Body of pancreas (tissue), 4 donors: ENCODE measurements at regions not wholly inside any gene's neighbourhood (a gene's known extent, or its start where the extent isn't known, plus 50 kb on each side); places are given as distances from the start of the nearest gene placed in this dataset.

Experiments used
- ATAC-seq: fragments of 150-250 bp; one replicate; pipeline ENCODE4 v1.9.1; 2016
- DNase-seq, 4 donors: peaks; one replicate each; pipeline ENCODE4 v3.0.0-alpha.2; 2019
- H3K27ac ChIP-seq, 4 donors: fragments of 200-600 bp; sonication (generic); 1 replicate in 3 of 4; 2 replicates in 1 of 4; pipeline versions ENCODE4 v1.5.1 to v1.6.1; 2016 to 2019; ENCODE audit warnings: mild to moderate bottlenecking in 1 of 4, mixed read lengths in 1 of 4, moderate library complexity in 1 of 4
- H3K27me3 ChIP-seq, 2 donors: fragments of 200-600 bp; sonication (generic); one replicate each; pipeline ENCODE4 v1.6.0; 2016; ENCODE audit warnings: mild to moderate bottlenecking in 1 of 2
- H3K36me3 ChIP-seq, 2 donors: fragments of 200-600 bp; sonication (generic); replicated peaks in 1 of 2; 2 replicates each; pipeline ENCODE4 v1.5.1; 2016; ENCODE audit warnings: low read depth in 2 of 2; ENCODE audit not compliant: insufficient read depth in 1 of 2
- H3K4me1 ChIP-seq: fragments of 200-600 bp; sonication (generic); one replicate; pipeline ENCODE4 v1.6.0; 2016
- H3K4me3 ChIP-seq, 2 donors: fragments of 200-600 bp; sonication (generic); 1 replicate in 1 of 2; 2 replicates in 1 of 2; pipeline ENCODE4 v1.5.1; 2016 to 2019
- H3K9me3 ChIP-seq, 3 donors: fragments of 200-600 bp; sonication (generic); 1 replicate in 2 of 3; 2 replicates in 1 of 3; pipeline ENCODE4 v1.5.1; 2016
- CTCF ChIP-seq, 7 experiments: fragments of 450-650 bp in 4 of 7; fragments of 200-600 bp in 3 of 7; sonication (generic) in 3 of 7; IDR thresholded peaks; one replicate each; pipeline ENCODE4 v1.5.1; 2016 to 2019; ENCODE audit warnings: antibody characterized with exemption in 7 of 7
- POLR2A ChIP-seq, 3 donors: fragments of 450-650 bp; IDR thresholded peaks; one replicate each; pipeline ENCODE4 v1.6.1; 2016; ENCODE audit warnings: antibody characterized with exemption in 3 of 3, mild to moderate bottlenecking in 2 of 3
- WGBS, 2 donors: methylation state at CpG; one replicate each; pipeline ENCODE4 v1.1.5; 2017; 5-methylcytosine and 5-hydroxymethylcytosine counted together
- intact Hi-C: fragments of 100-400 bp; cut with DNase I; formaldehyde crosslinking; loops from one replicate; pipeline ENCODE4 v1.15.1; 2023

GRCh38 chr12:41888285-41888684, 256.4 kb downstream of the GXYLT1 start:
- Histone ChIP-seq H3K4me1 (no peaks in the 10 kb centered on the region), H3K27me3 (no peaks in the 10 kb centered on the region), H3K36me3 (no peaks in the 10 kb centered on the region), H3K4me3 (no peak overlapping the region), H3K9me3 (no peaks in the 10 kb centered on the region), H3K27ac (no peak overlapping the region)
- TF ChIP-seq POLR2A (IDR thresholded peaks at IDR 0.05) = no peak
- TF ChIP-seq CTCF (IDR thresholded peaks at IDR 0.05) = no peak
- no peak for ATAC-seq
- intact Hi-C loops = no loop called here
- DNase-seq = no peak

- WGBS, 2 donors = 47 to 54% methylated on average over 5 of the region's 5 CpGs
- H3K9me3 ChIP-seq = no peaks in the 10 kb centered on the region
- ATAC-seq = no peak
Observed at GRCh38 chr12:41881891-41882805, 262.5 kb downstream of the GXYLT1 start.

GRCh38 chr12:41869432-41869831, 275.2 kb downstream of the GXYLT1 start:
- Histone ChIP-seq H3K27ac (no peak overlapping the region), H3K9me3 (no peaks in the 10 kb centered on the region), H3K36me3 (no peaks in the 10 kb centered on the region), H3K4me1 (no peaks in the 10 kb centered on the region), H3K27me3 (no peaks in the 10 kb centered on the region), H3K4me3 (no peak overlapping the region)
- no peak for ATAC-seq
- 36 to 39% methylated on average over 2 of the region's 2 CpGs for WGBS, 2 donors
- DNase-seq = no peak
- intact Hi-C loops = no loop called here
- TF ChIP-seq POLR2A (IDR thresholded peaks at IDR 0.05) = no peak
- no peak for TF ChIP-seq CTCF (IDR thresholded peaks at IDR 0.05)

More at GRCh38 chr12:41881891-41882805, 262.5 kb downstream of the GXYLT1 start:
- no peaks in the 10 kb centered on the region for H3K4me1 ChIP-seq
- intact Hi-C loops = no loop called here
- H3K27ac ChIP-seq = no peak overlapping the region
- DNase-seq = no peak
- H3K4me3 ChIP-seq = no peak overlapping the region
- H3K27me3 ChIP-seq = no peaks in the 10 kb centered on the region
- H3K36me3 ChIP-seq = no peaks in the 10 kb centered on the region
- TF ChIP-seq CTCF (IDR thresholded peaks at IDR 0.05) = no peak

GRCh38 chr12:41866878-41867430, 277.7 kb downstream of the GXYLT1 start:
- H3K36me3 ChIP-seq = no peaks in the 10 kb centered on the region
- TF ChIP-seq CTCF (IDR thresholded peaks at IDR 0.05) = no peak
- TF ChIP-seq POLR2A (IDR thresholded peaks at IDR 0.05) = no peak
- intact Hi-C loops = no loop called here
- 48 to 54% methylated on average over 4 of the region's 4 CpGs for WGBS, 2 donors
- no peaks in the 10 kb centered on the region for H3K4me1 ChIP-seq
- DNase-seq (no peak), ATAC-seq (no peak)
- no peak overlapping the region for H3K27ac ChIP-seq
- H3K4me3 ChIP-seq = no peak overlapping the region
- no peaks in the 10 kb centered on the region for H3K9me3 ChIP-seq
- no peaks in the 10 kb centered on the region for H3K27me3 ChIP-seq
